ENCODE measurements at regions not wholly inside any gene's neighbourhood (a gene's known extent, or its start where the extent isn't known, plus 50 kb on each side); places are given as distances from the start of the nearest gene placed in this dataset.
"Not testable (repeated sequence)": the region's sequence is repeated elsewhere in the genome, so short reads cannot be mapped to it uniquely, and the experiment has no call there.

- Mint-ChIP-seq H3K36me3 (no peaks in the 10 kb centered on the region), H3K27me3 (ENCODE audit: insufficient read depth, low read depth) (no peaks in the 10 kb centered on the region), H3K4me3 (no peak overlapping the region)
Measured at GRCh38 chr11:82185925-82186324, 547.7 kb downstream of the FAM181B start.

GRCh38 chr11:82184966-82185365 is 548.7 kb downstream of the FAM181B start:
- H3K79me2 ChIP-seq (ENCODE audit: low read depth) = no peaks in the 10 kb centered on the region

More at GRCh38 chr11:82185925-82186324, 547.7 kb downstream of the FAM181B start:
- no peak overlapping the region for H2AFZ ChIP-seq (replicated peaks)
- H3K9me3 ChIP-seq (ENCODE audit: low read depth) = no peaks in the 10 kb centered on the region
- no peaks in the 10 kb centered on the region for H3K4me1 ChIP-seq
- no peak overlapping the region for H3K27ac Mint-ChIP-seq
- no peaks in the 10 kb centered on the region for H3K36me3 ChIP-seq
- H3K27me3 ChIP-seq = no peaks in the 10 kb centered on the region
- no peak overlapping the region for H3K27ac ChIP-seq
- H3K9me3 Mint-ChIP-seq = peaks cover 2% of the 10 kb centered on the region
- H3K4me3 ChIP-seq = no peak overlapping the region
- H3K4me2 ChIP-seq = no peak overlapping the region
- TF ChIP-seq EZH2 (IDR thresholded peaks at IDR 0.05) (no peak), CTCF (IDR thresholded peaks at IDR 0.05) (no peak), EZH2phosphoT487 (IDR thresholded peaks at IDR 0.05) (no peak)
- no peaks in the 10 kb centered on the region for H4K20me1 ChIP-seq (ENCODE audit: low read depth)
- no peaks in the 10 kb centered on the region for H3K4me1 Mint-ChIP-seq
- no peak overlapping the region for H3K9ac ChIP-seq
- no peak for DNase-seq (ENCODE audit: low spot score)
- H3K79me2 ChIP-seq (ENCODE audit: low read depth) = no peaks in the 10 kb centered on the region
- H3F3A ChIP-seq (ENCODE audit: low read depth) = no peaks in the 10 kb centered on the region

GRCh38 chr11:82183346-82183745 is 550.3 kb downstream of the FAM181B start:
- H3K27me3 ChIP-seq = no peaks in the 10 kb centered on the region
- H3K9ac ChIP-seq = no peak overlapping the region
- H3K27ac ChIP-seq = no peak overlapping the region
- H3K4me1 ChIP-seq = no peaks in the 10 kb centered on the region
- Mint-ChIP-seq H3K4me1 (no peaks in the 10 kb centered on the region), H3K27ac (no peak overlapping the region), H3K27me3 (ENCODE audit: insufficient read depth, low read depth) (no peaks in the 10 kb centered on the region), H3K36me3 (no peaks in the 10 kb centered on the region), H3K9me3 (peaks cover 4% of the 10 kb centered on the region), H3K4me3 (no peak overlapping the region)
- no peak for DNase-seq (ENCODE audit: low spot score)
- H3K36me3 ChIP-seq = no peaks in the 10 kb centered on the region
- no peak overlapping the region for H3K4me3 ChIP-seq
- H2AFZ ChIP-seq (replicated peaks) = no peak overlapping the region
- TF ChIP-seq EZH2 (IDR thresholded peaks at IDR 0.05) = no peak
- TF ChIP-seq EZH2phosphoT487 (IDR thresholded peaks at IDR 0.05) = no peak
- no peak for TF ChIP-seq CTCF (IDR thresholded peaks at IDR 0.05)
- H4K20me1 ChIP-seq (ENCODE audit: low read depth) = no peaks in the 10 kb centered on the region
- H3K4me2 ChIP-seq = no peak overlapping the region
- no peaks in the 10 kb centered on the region for H3F3A ChIP-seq (ENCODE audit: low read depth)
- no peaks in the 10 kb centered on the region for H3K9me3 ChIP-seq (ENCODE audit: low read depth)
- no peaks in the 10 kb centered on the region for H3K79me2 ChIP-seq (ENCODE audit: low read depth)

More at GRCh38 chr11:82184966-82185365, 548.7 kb downstream of the FAM181B start:
- Histone ChIP-seq H3K9me3 (ENCODE audit: low read depth) (no peaks in the 10 kb centered on the region), H4K20me1 (ENCODE audit: low read depth) (no peaks in the 10 kb centered on the region), H3K36me3 (no peaks in the 10 kb centered on the region), H3K4me1 (no peaks in the 10 kb centered on the region), H3K4me3 (no peak overlapping the region), H3K4me2 (no peak overlapping the region), H3K9ac (no peak overlapping the region), H3F3A (ENCODE audit: low read depth) (no peaks in the 10 kb centered on the region), H3K27ac (no peak overlapping the region), H3K27me3 (no peaks in the 10 kb centered on the region), H2AFZ (replicated peaks) (no peak overlapping the region)
- no peak for DNase-seq (ENCODE audit: low spot score)
- Mint-ChIP-seq H3K36me3 (no peaks in the 10 kb centered on the region), H3K9me3 (peaks cover 4% of the 10 kb centered on the region), H3K4me1 (no peaks in the 10 kb centered on the region), H3K4me3 (no peak overlapping the region), H3K27me3 (ENCODE audit: insufficient read depth, low read depth) (no peaks in the 10 kb centered on the region), H3K27ac (no peak overlapping the region)
- no peak for TF ChIP-seq EZH2 (IDR thresholded peaks at IDR 0.05)

- H3K79me2 ChIP-seq (ENCODE audit: low read depth); H3K36me3 Mint-ChIP-seq; H2AFZ ChIP-seq (replicated peaks); H3K27me3 ChIP-seq; H3K36me3 ChIP-seq; H3K4me3 Mint-ChIP-seq; H3K4me1 ChIP-seq; H4K20me1 ChIP-seq (ENCODE audit: low read depth); H3K4me2 ChIP-seq; H3K27me3 Mint-ChIP-seq (ENCODE audit: insufficient read depth, low read depth); H3K27ac Mint-ChIP-seq; H3K9me3 ChIP-seq (ENCODE audit: low read depth); DNase-seq (ENCODE audit: low spot score); H3K4me3 ChIP-seq; H3K9ac ChIP-seq; H3K4me1 Mint-ChIP-seq; H3F3A ChIP-seq (ENCODE audit: low read depth); H3K9me3 Mint-ChIP-seq; H3K27ac ChIP-seq: not testable (repeated sequence)
Measured at GRCh38 chr11:82182697-82183096, 551.0 kb downstream of the FAM181B start.

GRCh38 chr11:82181796-82182195 is 551.9 kb downstream of the FAM181B start:
- H3K27me3 ChIP-seq; H2AFZ ChIP-seq (replicated peaks); H3K4me3 ChIP-seq; DNase-seq (ENCODE audit: low spot score); H3K9me3 Mint-ChIP-seq; H4K20me1 ChIP-seq (ENCODE audit: low read depth); H3K9ac ChIP-seq; H3K36me3 Mint-ChIP-seq; H3K79me2 ChIP-seq (ENCODE audit: low read depth); H3K27me3 Mint-ChIP-seq (ENCODE audit: insufficient read depth, low read depth); H3F3A ChIP-seq (ENCODE audit: low read depth); H3K27ac ChIP-seq; H3K4me3 Mint-ChIP-seq; H3K9me3 ChIP-seq (ENCODE audit: low read depth); H3K4me1 ChIP-seq; H3K4me2 ChIP-seq; H3K36me3 ChIP-seq; H3K4me1 Mint-ChIP-seq; H3K27ac Mint-ChIP-seq: not testable (repeated sequence)

Measured in neural progenitor cell (in vitro differentiated cells).